AG09319 (cell line): ENCODE measurements at regions not wholly inside any gene's neighbourhood (a gene's known extent, or its start where the extent isn't known, plus 50 kb on each side); places are given as distances from the start of the nearest gene placed in this dataset.
"Not testable (repeated sequence)": the region's sequence is repeated elsewhere in the genome, so short reads cannot be mapped to it uniquely, and the experiment has no call there.

Experiments used
- DNase-seq: peaks from one replicate; pipeline ENCODE4 v3.0.0-alpha.2; 2010; ENCODE audit warnings: low read depth; ENCODE audit errors: extremely low read depth
- CTCF ChIP-seq: IDR thresholded peaks from 2 replicates; pipeline ENCODE4 v1.5.1; 2011; ENCODE audit warnings: low read depth, mild to moderate bottlenecking, inconsistent platforms, low read length, moderate library complexity

GRCh38 chr15:38842226-38842625 is 277.6 kb upstream of the RASGRP1 start:
- no peak for TF ChIP-seq CTCF
- DNase-seq: no peak

GRCh38 chr15:38843051-38843501 is 278.5 kb upstream of the RASGRP1 start:
- TF ChIP-seq CTCF: no peak
- DNase-seq: no peak

- no peak for TF ChIP-seq CTCF
- DNase-seq: no peak
Observed at GRCh38 chr15:38843736-38844590, 279.3 kb upstream of the RASGRP1 start.

GRCh38 chr15:38844736-38845135 is 280.1 kb upstream of the RASGRP1 start:
- no peak for DNase-seq
- TF ChIP-seq CTCF: no peak

- no peak for DNase-seq
- TF ChIP-seq CTCF: no peak
Observed at GRCh38 chr15:38846346-38846745, 281.7 kb upstream of the RASGRP1 start.

GRCh38 chr15:38847666-38848065 is 283.1 kb upstream of the RASGRP1 start:
- TF ChIP-seq CTCF: no peak
- no peak for DNase-seq

GRCh38 chr15:38849046-38849445 is 284.4 kb upstream of the RASGRP1 start:
- no peak for DNase-seq
- TF ChIP-seq CTCF: no peak

GRCh38 chr15:38852188-38852587 is 287.6 kb upstream of the RASGRP1 start:
- not testable (repeated sequence) for DNase-seq
